ENCODE measurements at regions not wholly inside any gene's neighbourhood (a gene's known extent, or its start where the extent isn't known, plus 50 kb on each side); places are given as distances from the start of the nearest gene placed in this dataset.
"Not testable (repeated sequence)": the region's sequence is repeated elsewhere in the genome, so short reads cannot be mapped to it uniquely, and the experiment has no call there.

DNA sequence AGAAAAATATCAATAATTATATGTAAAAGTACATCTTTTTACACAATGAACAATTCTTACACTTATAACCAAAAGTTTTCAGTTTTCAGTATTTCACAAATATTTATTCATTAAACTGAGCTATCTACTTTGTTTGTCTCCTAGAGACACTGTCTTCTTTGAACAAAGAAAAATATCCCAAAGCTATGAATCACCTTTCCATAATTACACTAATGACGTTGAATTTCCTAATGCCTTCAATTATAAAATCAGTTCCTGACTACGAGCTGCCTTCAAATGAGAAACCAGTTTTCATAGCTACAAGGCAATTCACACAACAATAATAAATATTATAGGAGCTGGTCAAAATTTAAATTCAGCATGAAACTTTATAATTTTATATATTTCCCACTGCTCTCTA, 201.8 kb upstream of the BRINP3 start:
- no peak for DNase-seq

DNA sequence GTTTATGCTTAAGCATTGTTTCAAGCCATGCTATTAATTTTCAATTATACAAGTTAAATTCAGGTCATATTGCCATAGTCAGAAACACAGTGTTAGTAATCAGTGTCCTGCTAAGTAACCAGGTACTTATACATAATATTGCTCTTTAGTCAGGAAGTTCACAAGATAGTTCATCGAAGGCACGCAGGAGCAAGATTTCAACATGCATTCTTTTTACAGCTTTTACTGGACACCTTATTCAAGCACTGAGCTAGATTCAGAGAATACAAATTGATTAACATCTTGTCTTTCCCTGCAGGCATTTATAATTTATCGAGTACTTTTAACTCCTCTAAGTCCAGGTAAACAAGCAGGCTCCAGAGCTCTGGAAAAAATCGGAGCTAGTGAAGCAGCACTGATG, 202.3 kb upstream of the BRINP3 start:
- DNase-seq: no peak

DNA sequence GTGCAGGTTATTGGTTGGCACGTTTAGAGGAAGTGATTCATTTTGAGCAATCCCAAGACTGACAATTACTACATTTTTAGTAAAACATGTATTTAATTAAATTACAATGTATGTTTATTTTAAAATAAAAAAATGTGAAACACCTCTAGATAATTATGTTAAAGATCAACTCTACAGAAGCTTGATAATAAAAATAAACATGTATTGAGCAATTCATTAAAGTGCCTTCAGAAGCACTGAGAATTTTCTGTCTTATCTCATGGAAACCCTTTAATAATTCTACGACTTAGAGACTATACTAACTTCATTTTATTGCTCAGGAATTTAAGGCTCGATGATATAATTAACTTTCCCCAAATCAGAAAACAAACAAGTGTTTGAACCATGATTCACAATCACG, 208.0 kb upstream of the BRINP3 start:
- DNase-seq: no peak

DNA sequence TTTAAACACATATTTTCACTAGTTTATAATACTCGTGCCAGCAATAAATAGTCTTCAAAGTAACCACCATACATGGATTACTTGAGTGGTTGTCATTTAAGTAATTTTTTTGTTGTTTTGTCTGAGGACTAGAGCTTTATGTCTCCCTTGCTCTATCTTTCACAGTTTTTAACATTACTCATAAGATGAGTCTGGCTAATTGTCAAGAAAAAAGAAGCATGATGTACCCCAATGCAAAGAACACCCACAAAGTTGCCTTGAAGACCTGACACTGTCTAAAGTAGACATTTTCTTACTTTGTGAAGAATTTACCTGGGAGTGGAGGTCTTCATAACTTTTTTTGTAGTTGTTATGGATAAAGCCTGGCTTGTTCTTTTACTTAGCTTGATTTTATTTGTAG, 210.4 kb upstream of the BRINP3 start:
- no peak for DNase-seq

DNA sequence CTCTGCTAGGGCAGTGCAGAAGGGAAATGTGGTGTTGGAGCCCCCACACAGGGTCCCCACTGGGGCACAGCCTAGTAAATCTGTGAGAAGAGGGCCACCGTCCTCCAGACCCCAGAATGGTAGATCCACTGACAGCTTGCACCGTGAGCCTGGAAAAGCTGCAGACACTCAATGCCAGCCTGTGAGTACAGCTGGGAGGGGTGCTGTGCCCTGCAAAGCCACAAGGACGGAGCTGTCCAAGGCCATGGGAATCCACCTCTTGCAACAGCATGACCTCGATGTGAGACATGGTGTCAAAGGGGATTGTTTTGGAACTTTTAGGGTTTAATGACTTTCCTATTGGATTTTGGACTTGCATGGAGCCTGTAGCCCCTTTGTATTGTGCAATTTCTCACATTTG, 220.8 kb upstream of the BRINP3 start:
- DNase-seq: not testable (repeated sequence)

DNA sequence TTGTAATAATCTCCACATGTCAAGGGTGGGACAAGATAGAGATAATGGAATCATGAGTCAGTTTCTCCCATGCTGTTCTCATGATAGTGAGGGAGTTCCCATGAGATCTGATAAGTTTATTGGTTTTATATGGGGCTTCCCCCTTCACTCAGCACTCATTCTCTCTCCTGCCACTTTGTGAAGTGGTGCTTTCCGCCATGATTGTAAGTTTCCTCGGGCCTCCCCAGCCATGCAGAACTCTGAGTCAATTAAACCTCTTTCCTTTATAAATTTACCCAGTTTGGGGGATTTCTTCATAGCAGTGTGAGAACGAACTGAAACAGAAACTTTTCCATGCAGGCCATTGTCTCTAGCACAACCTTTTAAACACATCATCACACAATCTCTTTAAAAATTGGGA, 221.5 kb upstream of the BRINP3 start:
- DNase-seq: no peak

DNA sequence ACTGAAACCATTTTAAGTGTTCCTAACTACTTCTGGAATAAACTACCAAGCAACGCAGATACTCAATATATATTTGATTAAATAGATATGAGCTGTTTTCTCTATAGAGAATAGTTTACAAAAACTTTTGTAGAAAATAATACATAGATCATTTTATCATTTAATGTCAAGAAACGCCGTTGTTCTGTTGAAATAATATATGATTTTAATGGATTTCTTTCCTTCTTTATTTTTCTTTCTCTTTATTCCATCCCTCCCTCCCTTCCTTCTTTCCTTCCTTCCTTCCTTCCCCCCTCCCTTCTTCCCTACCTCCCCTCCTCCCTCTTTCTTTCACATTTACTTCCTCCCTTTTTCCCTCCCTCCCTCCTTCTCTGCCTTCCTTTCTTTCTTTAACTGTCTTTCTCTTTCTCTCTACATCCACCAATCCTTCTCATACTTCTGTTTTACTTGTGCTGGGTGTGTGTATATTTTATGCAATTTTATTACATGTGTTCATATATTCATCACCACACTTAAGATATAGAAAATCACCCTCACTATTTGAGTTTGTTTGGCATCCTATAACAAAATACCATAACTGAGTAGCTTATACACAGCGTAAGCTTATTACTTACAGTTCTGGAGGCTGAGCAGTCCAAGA, 230.9 kb upstream of the BRINP3 start:
- no peak for DNase-seq

DNA sequence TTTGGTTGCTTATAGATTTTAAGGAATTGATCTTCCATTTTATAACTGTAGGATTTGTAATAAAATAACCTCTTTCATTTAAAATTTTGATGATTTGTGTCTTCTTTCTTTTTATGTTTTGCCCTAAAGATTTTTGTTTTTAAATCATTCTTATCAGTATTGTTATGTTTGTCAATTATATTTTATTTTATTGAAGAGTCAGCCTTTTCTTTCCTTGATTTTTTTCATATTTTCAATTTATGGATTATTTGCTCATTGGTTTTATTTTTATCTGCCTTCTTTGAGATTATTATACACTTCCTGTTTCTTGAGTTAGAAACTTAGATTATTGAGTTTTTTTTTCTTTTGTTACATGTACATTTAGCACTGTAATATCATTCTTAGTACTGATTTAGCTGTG, 233.4 kb upstream of the BRINP3 start:
- no peak for DNase-seq

DNA sequence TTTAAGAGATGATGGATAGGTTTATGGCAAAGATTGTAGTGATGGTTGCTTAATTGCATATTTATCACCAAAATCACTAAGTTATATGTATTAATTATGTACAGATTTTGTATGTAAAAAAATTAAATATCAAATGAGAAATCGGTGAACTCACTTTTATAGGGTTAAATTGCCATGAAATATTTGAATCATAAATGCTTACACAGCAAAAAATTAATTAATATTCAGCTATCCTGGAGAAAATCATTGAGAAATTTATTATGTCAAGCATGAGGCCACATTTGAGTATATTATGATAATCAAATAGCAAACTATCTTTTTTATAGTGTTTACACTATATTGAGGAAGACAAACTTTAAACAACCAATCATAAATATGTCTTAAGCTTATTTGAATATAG, 239.4 kb upstream of the BRINP3 start:
- no peak for DNase-seq

DNA sequence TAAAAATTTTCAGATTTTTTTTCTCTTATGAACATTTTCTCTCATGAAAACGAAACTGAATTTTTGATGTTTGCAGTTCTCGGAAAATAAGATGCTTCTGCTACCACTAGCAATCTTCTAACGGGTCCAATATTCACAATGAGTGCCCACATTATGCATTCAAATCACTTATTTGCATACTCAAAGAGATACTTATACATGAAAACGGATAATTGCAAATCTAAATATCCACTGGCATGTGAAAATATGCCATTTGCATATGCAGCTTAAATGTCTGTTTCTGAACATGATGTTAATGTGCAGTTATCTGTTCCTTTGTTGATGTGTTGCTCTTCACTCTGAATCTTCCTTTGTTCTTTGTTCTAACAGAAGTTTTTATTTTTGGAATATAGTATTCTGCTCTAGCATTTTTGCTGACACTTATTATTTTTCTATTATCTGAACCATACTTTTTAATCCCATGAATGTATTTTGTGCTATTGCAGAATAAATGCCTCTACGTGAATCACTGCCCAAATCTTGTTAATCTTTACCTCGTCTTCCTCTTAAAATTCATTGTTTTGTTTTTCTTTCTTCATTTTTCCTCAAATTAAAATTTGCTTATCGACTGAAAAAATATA, 259.4 kb upstream of the BRINP3 start:
- no peak for DNase-seq

DNA sequence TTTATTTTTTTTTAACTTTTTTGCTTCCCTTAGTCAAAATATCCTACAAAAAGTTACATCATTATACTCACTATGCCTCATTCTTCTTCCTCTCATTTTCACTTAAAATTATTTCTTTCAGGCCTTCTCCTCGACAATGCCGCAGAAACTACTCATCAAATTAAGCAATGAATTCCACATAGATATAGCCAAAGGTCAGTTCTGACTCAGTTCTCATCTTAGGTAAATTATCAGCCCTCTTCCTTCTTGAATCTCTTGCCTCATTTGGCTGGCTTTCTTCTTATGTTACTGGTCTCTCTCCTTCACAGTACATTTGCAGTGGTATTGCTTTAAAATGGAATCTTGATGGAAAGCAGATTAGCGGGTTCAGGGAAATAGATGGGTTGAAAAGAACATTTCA, 260.7 kb upstream of the BRINP3 start:
- DNase-seq: no peak

DNA sequence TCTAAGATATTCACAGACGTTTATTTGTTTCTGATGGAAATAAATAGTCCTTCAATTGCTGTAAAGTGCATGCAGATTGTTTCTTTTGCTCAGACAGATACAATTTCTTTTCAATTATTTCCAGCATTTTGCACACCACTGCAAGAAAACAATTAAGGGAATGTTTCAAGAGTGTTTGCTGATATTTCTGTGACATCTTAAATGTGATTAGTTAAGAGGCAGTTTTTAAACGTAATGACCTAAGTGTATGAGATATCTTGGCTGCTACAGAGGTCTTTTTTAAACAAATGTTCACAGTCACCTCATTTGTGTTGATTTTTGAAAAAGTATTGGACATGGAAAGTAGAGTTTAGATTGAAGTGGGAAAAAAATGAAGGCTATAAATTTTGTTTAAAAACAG, 262.3 kb upstream of the BRINP3 start:
- no peak for DNase-seq

DNA sequence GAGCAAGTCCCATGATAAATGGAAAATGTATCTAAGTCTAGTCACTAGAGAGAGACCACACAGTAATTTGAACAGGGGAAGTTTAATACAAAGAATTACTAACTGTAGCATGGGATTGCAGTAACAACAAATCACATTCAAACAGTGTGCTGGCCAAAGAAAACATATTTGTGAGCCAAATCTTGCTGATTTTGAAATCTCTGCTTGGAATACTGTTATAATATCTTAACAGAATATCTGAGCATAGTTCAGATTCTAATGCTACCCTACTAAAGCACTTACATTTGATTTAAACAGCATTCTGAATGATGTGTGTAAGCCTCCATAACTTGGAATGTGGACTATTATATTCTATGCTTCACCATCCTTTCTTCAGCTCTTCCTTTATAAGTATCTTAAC, 270.0 kb upstream of the BRINP3 start:
- DNase-seq: no peak

DNA sequence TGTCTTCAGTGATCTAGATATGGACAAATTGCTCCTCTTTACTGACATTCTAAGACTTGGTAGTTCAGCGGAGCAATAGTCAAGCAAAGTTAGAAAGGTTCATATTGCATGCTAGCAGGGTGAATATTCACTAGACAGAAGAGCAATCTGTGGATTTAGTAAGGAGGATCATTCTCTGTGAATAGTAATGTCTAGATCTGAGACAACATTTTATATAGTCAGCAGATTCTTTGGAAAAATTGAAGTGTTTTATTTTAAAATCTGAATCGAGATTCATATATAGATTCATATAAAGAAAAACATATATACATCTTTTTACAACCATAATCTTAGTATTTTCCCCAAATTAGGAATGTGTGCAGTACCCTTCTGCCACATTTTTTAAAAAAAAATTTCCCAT, 274.5 kb upstream of the BRINP3 start:
- no peak for DNase-seq

DNA sequence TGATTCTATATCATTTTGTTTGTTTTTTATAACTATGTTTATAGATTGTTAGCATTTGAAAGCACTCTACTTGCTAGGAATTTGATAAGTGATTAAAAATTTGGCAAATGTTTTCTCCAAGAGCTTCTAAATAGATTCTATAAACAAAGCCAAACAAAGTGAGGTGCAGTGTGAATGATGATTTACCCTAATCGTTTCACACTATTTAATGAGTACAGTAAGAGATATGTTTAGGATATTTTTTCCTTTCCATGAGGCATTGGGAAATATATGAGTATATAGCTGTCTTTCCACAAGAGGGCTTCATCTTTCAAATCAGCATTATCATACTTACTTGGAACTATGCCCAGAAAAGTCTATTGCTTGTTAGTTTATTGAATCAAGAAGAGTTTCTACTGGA, 277.0 kb upstream of the BRINP3 start:
- DNase-seq: no peak

DNA sequence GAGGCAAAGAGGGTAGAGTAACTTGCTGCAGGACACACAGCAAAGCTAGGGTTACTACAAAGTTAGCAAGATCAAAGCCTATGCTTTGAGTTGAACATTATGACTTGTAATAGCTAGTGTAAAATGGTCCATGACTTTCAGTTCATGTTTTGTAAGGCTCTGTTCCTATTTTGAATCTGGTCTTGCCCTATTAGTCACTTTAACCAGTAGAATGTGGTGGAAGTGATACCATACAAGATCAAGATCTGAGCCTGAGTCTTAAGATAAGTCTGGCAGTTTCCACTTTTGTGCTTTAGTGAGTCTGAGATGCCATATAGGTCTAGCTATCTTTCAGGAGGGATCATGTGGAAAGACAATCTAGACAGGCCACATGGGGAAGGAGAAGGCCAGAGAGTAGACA, 282.1 kb upstream of the BRINP3 start:
- DNase-seq: no peak

DNA sequence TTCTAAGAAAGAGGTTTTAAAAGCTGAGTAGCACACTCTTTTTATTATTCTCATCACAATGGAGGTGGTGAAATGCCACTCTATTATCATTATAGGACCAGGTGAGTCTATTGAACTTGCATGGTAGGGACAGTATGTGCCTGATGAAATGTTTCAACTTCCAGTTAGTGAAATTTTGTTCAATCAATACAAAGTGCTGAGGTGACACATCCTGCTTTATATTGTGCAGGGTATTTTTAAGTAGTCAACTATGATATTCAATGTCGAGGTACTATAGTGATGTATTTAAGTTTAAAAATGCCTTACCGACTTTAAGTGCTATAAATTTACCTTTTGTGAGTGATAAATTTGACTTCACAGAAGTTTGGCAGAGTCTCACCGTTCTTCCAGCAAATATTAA, 284.7 kb upstream of the BRINP3 start:
- DNase-seq: no peak

DNA sequence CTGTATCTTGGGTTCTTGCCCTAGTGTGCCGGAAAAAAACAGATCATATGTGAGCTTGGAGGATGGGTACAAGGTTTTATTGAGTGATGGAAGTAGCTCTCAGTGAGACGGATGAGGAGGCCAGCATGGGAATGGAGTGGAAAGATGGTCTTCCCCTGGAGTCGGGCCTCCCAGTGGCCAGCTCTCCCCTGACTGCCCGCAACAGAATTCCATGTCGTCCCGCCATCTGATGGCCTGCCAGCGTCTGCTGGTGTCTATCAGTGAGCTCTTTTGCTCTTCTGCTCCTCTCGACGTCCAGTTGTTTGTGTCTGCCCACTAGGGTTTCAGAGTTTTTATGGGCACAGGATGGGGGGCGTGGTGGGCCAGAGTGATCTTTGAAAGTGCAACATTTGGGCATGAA, 315.2 kb upstream of the BRINP3 start:
- no peak for DNase-seq

DNA sequence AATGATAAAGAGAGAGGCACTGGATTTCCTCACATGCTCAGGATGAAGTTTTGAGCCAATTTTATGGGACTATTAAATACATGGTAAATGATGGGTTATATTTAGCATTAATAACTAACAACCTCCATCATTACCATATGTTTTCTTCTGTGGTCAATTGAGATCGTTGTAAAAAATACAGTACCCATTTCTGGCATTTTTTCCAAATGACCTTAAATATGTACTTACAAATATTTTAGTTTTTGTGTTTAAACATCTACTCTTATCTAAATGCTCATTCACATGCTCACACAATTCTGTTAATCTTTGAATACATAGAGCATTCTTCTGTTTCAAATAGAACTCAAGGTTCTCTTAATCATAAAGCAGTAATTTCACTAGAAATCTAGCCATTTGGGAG, 330.0 kb upstream of the BRINP3 start:
- no peak for DNase-seq

DNA sequence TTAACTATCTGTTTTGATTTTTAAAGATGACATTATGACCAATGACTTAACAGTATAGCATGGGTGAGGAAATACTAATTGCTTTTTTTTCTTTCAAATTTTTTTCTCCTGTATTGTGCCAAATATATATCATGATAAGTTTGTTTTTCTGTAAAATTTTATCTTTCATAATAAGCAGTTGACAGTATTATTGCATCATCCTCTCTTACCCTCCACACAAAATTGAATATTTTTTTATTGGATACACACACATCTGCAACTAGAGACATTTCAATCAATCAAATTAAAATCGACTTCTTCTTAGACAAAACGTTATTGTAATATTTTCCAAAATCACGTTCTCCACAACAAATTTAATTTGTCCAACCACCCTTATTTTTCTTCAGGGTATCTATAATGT, 330.4 kb upstream of the BRINP3 start:
- no peak for DNase-seq

DNA sequence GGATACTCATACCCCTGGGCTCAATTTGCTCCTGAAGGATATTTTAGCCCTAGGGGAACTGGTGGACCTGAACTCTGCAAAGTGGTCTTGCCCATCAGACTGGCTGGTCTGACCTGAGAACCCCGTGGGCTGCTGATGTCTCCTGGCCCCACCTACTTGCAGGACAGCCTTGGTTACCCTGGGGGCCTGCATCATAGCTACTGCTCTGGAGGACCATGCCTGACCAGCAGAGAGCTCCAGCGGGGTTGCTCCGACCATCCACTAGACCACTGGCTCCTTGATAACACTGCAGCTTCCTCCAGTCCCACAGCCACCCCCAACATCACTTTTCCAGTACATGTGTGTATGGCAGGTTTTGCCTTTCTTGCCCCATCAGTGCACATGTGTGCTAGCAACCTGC, 331.6 kb upstream of the BRINP3 start:
- DNase-seq: no peak

DNA sequence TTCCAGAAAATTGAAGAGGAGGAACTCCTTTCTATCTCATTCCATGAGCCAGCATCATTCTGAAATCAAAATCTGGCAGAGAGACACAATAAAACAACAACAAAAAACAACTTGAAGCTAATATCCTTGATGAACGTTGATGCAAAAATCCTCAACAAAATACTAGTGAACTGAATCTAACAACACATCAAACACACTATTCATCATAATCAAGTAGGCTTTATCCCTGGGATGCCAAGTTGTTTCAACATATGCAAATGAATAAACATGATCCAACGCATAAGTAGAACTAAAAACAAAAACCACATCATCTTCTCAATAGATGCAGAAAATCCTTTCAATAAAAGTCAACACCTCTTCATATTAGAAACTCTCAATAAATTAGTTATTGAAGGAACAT, 335.3 kb upstream of the BRINP3 start:
- no peak for DNase-seq

DNA sequence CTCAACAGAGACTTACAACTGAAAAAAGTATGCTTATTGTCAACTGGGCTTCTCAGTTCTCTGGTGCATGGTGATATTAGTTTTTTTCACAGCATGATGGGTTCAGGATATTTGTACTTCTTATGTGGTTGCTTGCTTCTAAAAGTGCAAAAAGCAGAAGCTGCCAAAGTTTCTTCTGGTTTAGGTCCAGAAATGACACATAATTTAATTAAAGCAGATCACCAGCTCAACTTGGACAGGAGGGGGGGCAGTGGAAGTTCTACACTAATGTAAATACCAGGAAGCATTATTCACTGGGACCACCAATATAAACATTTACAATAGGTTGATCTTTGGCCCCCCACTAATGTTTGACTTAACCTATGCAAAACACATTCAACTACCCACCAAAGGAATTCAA, 354.8 kb upstream of the BRINP3 start:
- DNase-seq: no peak

DNA sequence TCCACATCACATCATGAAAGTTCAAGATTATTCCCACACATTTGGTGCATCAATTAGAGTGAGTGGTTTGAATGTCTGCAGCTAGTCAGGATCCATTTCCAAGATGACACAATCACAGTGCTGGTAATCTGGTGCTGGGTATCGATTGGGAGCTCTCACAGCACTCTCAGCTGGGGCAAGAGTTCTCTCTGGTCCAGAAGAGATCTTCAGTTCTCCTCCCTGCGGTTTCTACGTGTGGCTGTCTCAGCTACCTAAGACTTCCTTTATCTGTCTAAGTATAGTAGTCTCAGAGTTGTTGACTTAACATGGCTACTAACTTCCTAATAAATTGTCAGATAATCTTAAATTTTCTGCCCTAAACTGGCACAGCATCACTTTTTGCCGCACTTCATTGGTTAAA, 358.0 kb upstream of the BRINP3 start:
- no peak for DNase-seq

DNA sequence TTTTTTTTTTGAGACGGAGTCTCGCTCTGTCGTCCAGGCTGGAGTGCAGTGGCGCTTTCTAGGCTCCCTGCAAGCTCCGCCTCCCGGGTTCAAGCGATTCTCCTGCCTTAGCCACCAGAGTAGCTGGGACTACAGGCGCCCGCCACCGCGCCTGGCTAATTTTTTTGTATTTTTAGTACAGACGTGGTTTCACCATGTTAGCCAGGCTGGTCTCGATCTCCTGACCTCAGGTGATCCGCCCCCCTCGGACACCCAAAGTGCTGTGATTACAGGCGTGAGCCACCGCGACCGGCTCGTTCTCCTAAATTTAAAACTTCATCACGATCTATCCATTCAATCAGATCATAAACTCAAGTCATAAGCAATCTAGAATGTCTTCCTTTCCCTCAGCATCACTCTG, 359.5 kb upstream of the BRINP3 start:
- DNase-seq: not testable (repeated sequence)

DNA sequence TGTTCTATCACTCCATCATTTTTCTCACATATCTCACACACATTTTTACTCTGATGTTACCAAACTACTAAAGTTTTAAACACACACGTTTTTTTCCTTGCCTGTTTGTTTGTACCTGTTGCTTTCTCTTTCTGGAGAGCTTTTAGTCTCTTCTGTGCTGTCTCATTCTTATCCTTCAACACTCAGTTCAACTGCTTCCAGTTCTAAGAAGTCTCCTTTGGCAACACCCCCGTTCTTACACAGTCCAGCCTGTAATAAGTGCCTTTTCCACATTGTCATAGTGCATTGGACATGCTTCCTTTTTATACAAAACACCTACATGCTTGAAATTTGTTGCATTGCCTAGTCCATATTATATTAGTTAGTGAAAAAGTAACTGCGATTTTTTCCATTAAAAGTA, 360.2 kb upstream of the BRINP3 start:
- no peak for DNase-seq

Measured in NCI-H1092 (cell line).